Astrocyte of the spinal cord (primary cell): ENCODE measurements at regions not wholly inside any gene's neighbourhood (a gene's known extent, or its start where the extent isn't known, plus 50 kb on each side); places are given as distances from the start of the nearest gene placed in this dataset.

ENCODE experiments used
- DNase-seq: peaks from one replicate; pipeline ENCODE4 v3.0.0; 2011; ENCODE audit warnings: low read depth, low spot score
- H3K4me3 ChIP-seq: 2 replicates; pipeline ENCODE4 v1.5.1; 2011; ENCODE audit warnings: low read depth, mild to moderate bottlenecking, low read length, moderate library complexity
- CTCF ChIP-seq: IDR thresholded peaks from 2 replicates; pipeline ENCODE4 v1.5.1; 2012; ENCODE audit warnings: low read depth, mild to moderate bottlenecking, low read length, inconsistent platforms
- in situ Hi-C: cut with HindIII; loops from 2 replicates; pipeline ENCODE4 v1.10.0; 2017; ENCODE audit warnings: low sequenced_read_pairs

DNA sequence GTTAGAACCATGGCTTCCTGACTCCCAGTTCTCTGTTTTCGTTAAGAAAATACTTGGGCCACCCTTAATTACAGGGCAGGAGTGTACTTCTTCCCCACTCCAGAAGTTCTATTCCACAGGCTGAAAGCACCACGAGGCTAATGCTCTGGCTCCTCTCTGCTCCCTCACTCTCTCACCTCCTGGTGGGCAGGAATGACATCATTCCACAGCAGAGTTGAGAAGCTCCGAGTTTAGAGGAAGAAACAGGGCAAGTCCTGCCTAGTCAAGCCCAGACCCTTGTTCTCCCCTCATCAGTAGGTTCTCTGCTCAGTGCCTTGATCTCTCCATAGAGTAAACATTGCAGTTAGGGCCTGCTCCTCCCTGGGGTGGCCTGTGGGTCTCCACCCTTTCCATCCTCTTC is 343.8 kb upstream of the CLNK start:
- peak; percentile 19 for DNase-seq
- no peak overlapping the region for H3K4me3 ChIP-seq
- TF ChIP-seq CTCF = no peak
- in situ Hi-C loops = no loop called here

- in situ Hi-C loops = no loop called here
- no peak overlapping the region for H3K4me3 ChIP-seq
Measured at GRCh38 chr4:11021333-11021732, 336.8 kb upstream of the CLNK start.

DNA sequence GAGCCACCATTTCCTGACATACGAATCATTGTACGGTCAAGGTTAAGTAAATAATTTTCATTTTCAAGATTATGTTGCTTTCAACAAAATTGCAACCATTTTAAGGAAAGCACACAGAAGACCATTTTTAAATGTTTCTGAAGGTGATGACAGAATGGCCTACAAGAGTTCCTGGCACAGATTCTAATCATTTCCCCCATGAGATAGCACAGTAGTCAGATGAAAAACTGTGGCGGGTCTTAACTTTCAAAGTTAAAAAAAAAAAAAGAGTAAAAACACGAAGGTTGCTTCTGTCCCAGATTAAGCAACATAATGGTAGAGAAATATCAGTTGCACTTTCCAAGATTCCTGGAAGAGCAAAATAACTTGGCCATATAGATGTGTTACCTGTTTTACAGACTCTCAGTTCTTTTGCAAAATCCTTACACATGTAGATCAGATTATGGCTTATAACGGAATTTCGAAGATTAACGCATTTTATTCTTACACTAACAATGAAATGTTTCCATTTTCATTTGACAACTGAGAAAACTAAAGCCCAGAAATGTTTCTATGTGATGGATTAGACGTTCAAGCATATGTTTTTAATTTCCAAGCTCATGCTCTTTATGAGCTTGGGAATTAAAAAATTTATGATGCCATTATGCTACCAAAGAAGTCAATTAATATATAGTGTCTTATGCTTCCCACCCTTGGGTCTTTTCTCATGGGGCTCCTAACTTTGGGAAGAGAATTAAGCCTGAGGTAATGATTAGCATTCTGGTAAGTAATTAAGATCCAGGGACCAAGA is 335.1 kb upstream of the CLNK start:
- DNase-seq = no peak
- no peak for TF ChIP-seq CTCF
- in situ Hi-C loops = no loop called here
- H3K4me3 ChIP-seq = no peak overlapping the region

More at GRCh38 chr4:11021333-11021732, 336.8 kb upstream of the CLNK start:
- no peak for TF ChIP-seq CTCF
- DNase-seq = peak; percentile 8

DNA sequence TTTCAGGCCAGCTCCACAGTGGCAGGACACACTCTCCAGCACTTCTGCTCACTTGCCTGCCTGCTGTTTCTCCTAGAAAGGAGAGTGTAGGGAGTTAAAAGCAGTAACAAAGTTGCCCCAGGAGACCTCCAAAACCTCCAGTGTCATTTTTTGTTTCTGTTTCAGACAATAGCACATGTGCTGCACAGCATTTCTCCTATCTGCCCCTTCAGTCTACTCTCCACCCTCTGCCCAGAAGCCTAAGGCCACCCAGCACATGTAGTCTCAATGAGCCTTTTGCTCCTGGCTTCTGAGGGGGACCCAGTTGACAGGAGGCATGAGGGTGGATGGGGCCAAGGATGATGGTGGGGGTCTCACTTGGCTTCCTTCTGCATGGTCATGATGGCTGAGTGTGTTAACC is 329.6 kb upstream of the CLNK start:
- DNase-seq = no peak
- H3K4me3 ChIP-seq = no peak overlapping the region
- no peak for TF ChIP-seq CTCF
- in situ Hi-C loops = no loop called here

- no peak overlapping the region for H3K4me3 ChIP-seq
- no peak for DNase-seq
- in situ Hi-C loops = no loop called here
- no peak for TF ChIP-seq CTCF
Measured at GRCh38 chr4:11013094-11013664, 328.6 kb upstream of the CLNK start.

DNA sequence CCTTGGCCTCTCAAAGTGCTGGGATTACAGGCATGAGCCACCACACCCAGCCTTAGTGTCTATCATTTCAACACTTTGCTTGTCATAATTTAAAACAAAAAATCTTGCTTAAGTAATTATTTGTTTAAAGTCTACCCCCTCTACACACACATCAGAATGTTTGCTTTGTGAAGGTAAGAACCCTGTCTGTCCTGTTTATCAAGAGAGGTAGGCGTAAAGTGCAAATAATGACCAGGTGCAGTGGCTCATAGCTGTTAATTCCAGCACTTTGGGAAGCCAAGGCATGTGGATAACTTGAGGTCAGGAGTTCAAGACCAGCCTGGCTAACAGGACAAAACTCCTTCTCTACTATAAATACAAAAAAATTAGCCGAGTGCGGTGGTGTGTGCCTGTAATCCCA is 326.7 kb upstream of the CLNK start:
- DNase-seq = no peak
- no peak overlapping the region for H3K4me3 ChIP-seq
- no peak for TF ChIP-seq CTCF
- in situ Hi-C loops = no loop called here
